ENCODE measurements at regions not wholly inside any gene's neighbourhood (a gene's known extent, or its start where the extent isn't known, plus 50 kb on each side); places are given as distances from the start of the nearest gene placed in this dataset.

- Histone ChIP-seq H3K27ac (ENCODE audit: low read depth in 1 of 2, low read length in 2 of 2) (no peak overlapping the region), H3K4me3 (ENCODE audit: low read depth in 1 of 3, low read length in 3 of 3) (no peak overlapping the region), H3K9ac (ENCODE audit: low read depth in 1 of 2, low read length in 2 of 2) (no peak overlapping the region), H3K9me3 (ENCODE audit: control insufficient read depth in 4 of 4, low read length in 3 of 4) (no peaks in the 10 kb centered on the region), H3K27me3 (ENCODE audit: control insufficient read depth in 4 of 4, insufficient read depth in 4 of 4, low read length in 3 of 4) (no peaks in the 10 kb centered on the region), H3K36me3 (ENCODE audit: control insufficient read depth in 4 of 4, insufficient read depth in 3 of 4, low read depth in 1 of 4, low read length in 3 of 4) (no peaks in the 10 kb centered on the region), H3K4me1 (ENCODE audit: control insufficient read depth in 4 of 4, insufficient read depth in 4 of 4, low read length in 3 of 4) (no peaks in the 10 kb centered on the region)
- DNase-seq (ENCODE audit: low spot score) = no peak
- TF ChIP-seq NR2F2 (IDR thresholded peaks at IDR 0.05) = no peak
- no peak for TF ChIP-seq RXRA (IDR thresholded peaks at IDR 0.05)
Measured at GRCh38 chr20:53840532-53840931, 229.9 kb downstream of the BCAS1 start.

- TF ChIP-seq TAF1 (conservative IDR thresholded peaks at IDR 0.05) (no peak), HNF4A (conservative IDR thresholded peaks at IDR 0.05) (no peak), CTCF (IDR thresholded peaks at IDR 0.05; ENCODE audit: low read depth, low read length, missing input control) (no peak), ZBTB33 (IDR thresholded peaks at IDR 0.05) (no peak), ATF3 (IDR thresholded peaks at IDR 0.05) (no peak), HNF4G (IDR thresholded peaks at IDR 0.05) (no peak), YY1 (IDR thresholded peaks at IDR 0.05) (no peak), SP1 (IDR thresholded peaks at IDR 0.05) (no peak), FOXA1 (IDR thresholded peaks at IDR 0.05) (no peak), MAX (IDR thresholded peaks at IDR 0.05) (no peak), RXRA (IDR thresholded peaks at IDR 0.05) (no peak), EGR1 (IDR thresholded peaks at IDR 0.05; ENCODE audit: low read depth in 2 of 2) (no peak), JUND (IDR thresholded peaks at IDR 0.05) (no peak), RAD21 (IDR thresholded peaks at IDR 0.05) (no peak), NR2F2 (IDR thresholded peaks at IDR 0.05) (no peak)
- no peaks in the 10 kb centered on the region for H3K9me3 ChIP-seq (ENCODE audit: control insufficient read depth in 4 of 4, low read length in 3 of 4)
- no peak for DNase-seq (ENCODE audit: low spot score)
- no peaks in the 10 kb centered on the region for H3K27me3 ChIP-seq (ENCODE audit: control insufficient read depth in 4 of 4, insufficient read depth in 4 of 4, low read length in 3 of 4)
- no peak overlapping the region for H3K9ac ChIP-seq (ENCODE audit: low read depth in 1 of 2, low read length in 2 of 2)
- no peaks in the 10 kb centered on the region for H3K36me3 ChIP-seq (ENCODE audit: control insufficient read depth in 4 of 4, insufficient read depth in 3 of 4, low read depth in 1 of 4, low read length in 3 of 4)
- H3K27ac ChIP-seq (ENCODE audit: low read depth in 1 of 2, low read length in 2 of 2) = peak overlapping the region in 1 of 2 donors; percentile 16
- WGBS = 72% methylated on average over 8 of the region's 8 CpGs
- H3K4me3 ChIP-seq (ENCODE audit: low read depth in 1 of 3, low read length in 3 of 3) = no peak overlapping the region
- H3K4me1 ChIP-seq (ENCODE audit: control insufficient read depth in 4 of 4, insufficient read depth in 4 of 4, low read length in 3 of 4) = no peaks in the 10 kb centered on the region
Measured at GRCh38 chr20:53839423-53840176, 230.8 kb downstream of the BCAS1 start.

All from liver (tissue), 8 donors.